GM23338 (cell line): ENCODE measurements at regions not wholly inside any gene's neighbourhood (a gene's known extent, or its start where the extent isn't known, plus 50 kb on each side); places are given as distances from the start of the nearest gene placed in this dataset.

Source experiments
- ATAC-seq: fragments of 200-7000 bp; cut with Tn5 transposase; 3 replicates; pipeline ENCODE4 v1.9.1; 2020
- DNase-seq: peaks from one replicate; pipeline ENCODE4 v3.0.0-alpha.2; 2015; ENCODE audit warnings: low spot score
- H2AFZ ChIP-seq: fragments of 200-600 bp; sonication (generic); 2 replicates; pipeline ENCODE4 v1.8.0; 2016; ENCODE audit warnings: antibody characterized with exemption, mild to moderate bottlenecking, moderate library complexity
- H3F3A ChIP-seq: fragments of 200-600 bp; sonication (generic); replicated peaks from 2 replicates; pipeline ENCODE4 v1.8.0; 2017; ENCODE audit warnings: antibody characterized with exemption, mixed run types, low read depth
- H3K27ac ChIP-seq: fragments of 200-600 bp; sonication (generic); 2 replicates; pipeline ENCODE4 v1.6.1; 2016; ENCODE audit warnings: low read depth
- H3K27me3 ChIP-seq: fragments of 200-600 bp; sonication (generic); 2 replicates; pipeline ENCODE4 v1.8.0; 2016; ENCODE audit warnings: mild to moderate bottlenecking, mixed run types, moderate library complexity; ENCODE audit not compliant: insufficient read depth
- H3K36me3 ChIP-seq: fragments of 200-600 bp; sonication (generic); 2 replicates; pipeline ENCODE4 v1.8.0; 2016; ENCODE audit warnings: mild to moderate bottlenecking; ENCODE audit not compliant: insufficient read depth
- H3K4me1 ChIP-seq: fragments of 200-600 bp; sonication (generic); 2 replicates; pipeline ENCODE4 v1.8.0; 2016; ENCODE audit warnings: mild to moderate bottlenecking, moderate library complexity; ENCODE audit not compliant: insufficient read depth
- H3K4me2 ChIP-seq: fragments of 200-600 bp; sonication (generic); 2 replicates; pipeline ENCODE4 v1.7.1; 2017; ENCODE audit warnings: mixed run types
- H3K4me3 ChIP-seq: fragments of 200-600 bp; sonication (generic); 2 replicates; pipeline ENCODE4 v1.6.1; 2016; ENCODE audit warnings: mixed run types
- H3K79me2 ChIP-seq: fragments of 200-600 bp; sonication (generic); replicated peaks from 2 replicates; pipeline ENCODE4 v1.8.0; 2017; ENCODE audit warnings: mild to moderate bottlenecking; ENCODE audit not compliant: insufficient read depth
- H3K9me2 ChIP-seq: fragments of 200-600 bp; sonication (generic); 2 replicates; pipeline ENCODE4 v1.8.0; 2017; ENCODE audit not compliant: insufficient read depth
- H4K20me1 ChIP-seq: fragments of 200-600 bp; sonication (generic); replicated peaks from 2 replicates; pipeline ENCODE4 v1.8.0; 2017; ENCODE audit warnings: mild to moderate bottlenecking; ENCODE audit not compliant: insufficient read depth
- H3K27ac Mint-ChIP-seq: 2 replicates; pipeline ENCODE4 v1.8.0; 2020; ENCODE audit warnings: inconsistent platforms, mild to moderate bottlenecking, moderate library complexity, mixed read lengths
- H3K27me3 Mint-ChIP-seq: 3 replicates; pipeline ENCODE4 v1.8.0; 2022; ENCODE audit warnings: low read depth, mild to moderate bottlenecking, moderate library complexity, mixed read lengths, inconsistent platforms; ENCODE audit not compliant: insufficient read depth, poor library complexity
- H3K36me3 Mint-ChIP-seq: 3 replicates; pipeline ENCODE4 v1.8.0; 2021; ENCODE audit warnings: low read depth, mild to moderate bottlenecking, inconsistent platforms, moderate library complexity, mixed read lengths
- H3K4me1 Mint-ChIP-seq: 3 replicates; pipeline ENCODE4 v1.8.0; 2020; ENCODE audit warnings: mild to moderate bottlenecking, inconsistent platforms, mixed read lengths
- H3K4me3 Mint-ChIP-seq: 3 replicates; pipeline ENCODE4 v1.8.0; 2021; ENCODE audit warnings: moderate library complexity, mild to moderate bottlenecking, inconsistent platforms, mixed read lengths
- H3K9me3 Mint-ChIP-seq: 3 replicates; pipeline ENCODE4 v1.8.0; 2020; ENCODE audit warnings: moderate library complexity, mild to moderate bottlenecking, inconsistent platforms, mixed read lengths
- CREB1 ChIP-seq: fragments of 250-450 bp; sonication (Bioruptor Pico); IDR thresholded peaks from 2 replicates; pipeline ENCODE4 v1.5.0; 2020; ENCODE audit warnings: low read depth, mild to moderate bottlenecking, moderate library complexity
- EZH2 ChIP-seq: fragments of 200-600 bp; sonication (generic); IDR thresholded peaks from one replicate; pipeline ENCODE4 v1.8.0; 2017; ENCODE audit warnings: antibody characterized with exemption, mild to moderate bottlenecking, low read depth; ENCODE audit not compliant: unreplicated experiment
- EZH2phosphoT487 ChIP-seq: fragments of 200-600 bp; sonication (generic); IDR thresholded peaks from one replicate; pipeline ENCODE4 v1.8.1; 2018; ENCODE audit warnings: antibody characterized with exemption; ENCODE audit not compliant: unreplicated experiment
- JUNB ChIP-seq: IDR thresholded peaks from one replicate; pipeline ENCODE4 v1.6.1; 2016; ENCODE audit warnings: antibody characterized with exemption; ENCODE audit not compliant: unreplicated experiment
- NANOG ChIP-seq: IDR thresholded peaks from 2 replicates; pipeline ENCODE4 v1.6.1; 2016; ENCODE audit warnings: antibody characterized with exemption, borderline replicate concordance
- POLR2AphosphoS5 ChIP-seq: IDR thresholded peaks from 2 replicates; pipeline ENCODE4 v1.6.1; 2016; ENCODE audit warnings: antibody characterized with exemption, low read depth
- ZNF114 ChIP-seq: fragments of 250-450 bp; sonication (Bioruptor Pico); IDR thresholded peaks from 2 replicates; pipeline ENCODE4 v1.5.0; 2020; ENCODE audit warnings: mild to moderate bottlenecking, moderate library complexity
- ZNF331 ChIP-seq: fragments of 250-450 bp; sonication (Bioruptor Pico); IDR thresholded peaks from 2 replicates; pipeline ENCODE4 v1.5.0; 2020; ENCODE audit warnings: low read depth, mild to moderate bottlenecking, moderate library complexity
- TF ChIP-seq, protein P1 (sequence below): IDR thresholded peaks from one replicate; pipeline ENCODE4 v1.6.1; 2018; ENCODE audit warnings: antibody characterized with exemption; ENCODE audit not compliant: unreplicated experiment
- TF ChIP-seq, protein P2 (sequence below), 2 experiments: fragments of 200-600 bp in 1 of 2; sonication (generic) in 1 of 2; conservative IDR thresholded peaks; 2 replicates each; pipeline versions ENCODE4 v1.5.1 to v1.6.1; 2016 to 2017; ENCODE audit warnings: antibody characterized with exemption in 2 of 2, low read depth in 2 of 2, mild to moderate bottlenecking in 2 of 2, moderate library complexity in 1 of 2
- TF ChIP-seq, protein P3 (sequence below): IDR thresholded peaks from 2 replicates; pipeline ENCODE4 v1.6.1; 2016; ENCODE audit warnings: antibody characterized with exemption

DNA sequence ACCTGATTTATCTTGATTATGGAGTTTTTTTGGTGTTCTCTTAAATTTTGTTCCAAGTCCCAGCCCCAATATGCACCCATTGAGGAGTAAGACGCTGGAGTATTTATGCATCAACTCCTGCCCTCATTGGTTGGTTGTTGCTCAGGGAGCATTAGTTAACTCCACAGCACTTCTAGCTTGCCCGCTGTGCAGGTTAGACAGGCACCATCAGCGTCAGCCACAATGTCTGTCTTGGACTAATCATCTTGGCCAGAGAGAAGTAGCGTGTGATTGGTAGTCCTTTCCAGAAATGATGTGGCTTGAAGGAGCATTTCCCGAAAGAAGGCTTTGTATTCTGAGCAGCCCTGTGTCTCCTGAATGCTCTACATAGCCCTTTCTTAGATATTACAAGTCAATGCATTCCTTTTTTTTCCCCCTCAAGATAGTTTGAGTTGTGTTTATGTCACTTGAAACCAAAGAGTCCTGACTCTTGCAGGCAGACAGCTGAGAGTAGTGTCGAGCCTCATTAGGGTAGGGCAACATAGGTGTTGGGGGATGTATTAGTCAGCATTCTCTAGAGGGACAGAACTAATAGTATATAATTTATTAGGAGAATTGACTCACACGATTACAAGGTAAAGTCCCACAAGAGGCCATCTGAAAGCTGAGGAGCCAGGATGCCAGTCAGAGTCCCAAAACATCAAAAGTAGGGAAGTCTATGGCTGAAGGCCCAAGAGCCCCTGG lies 94.6 kb upstream of the RCN1 start (continued):
- TF ChIP-seq, protein P1, sequence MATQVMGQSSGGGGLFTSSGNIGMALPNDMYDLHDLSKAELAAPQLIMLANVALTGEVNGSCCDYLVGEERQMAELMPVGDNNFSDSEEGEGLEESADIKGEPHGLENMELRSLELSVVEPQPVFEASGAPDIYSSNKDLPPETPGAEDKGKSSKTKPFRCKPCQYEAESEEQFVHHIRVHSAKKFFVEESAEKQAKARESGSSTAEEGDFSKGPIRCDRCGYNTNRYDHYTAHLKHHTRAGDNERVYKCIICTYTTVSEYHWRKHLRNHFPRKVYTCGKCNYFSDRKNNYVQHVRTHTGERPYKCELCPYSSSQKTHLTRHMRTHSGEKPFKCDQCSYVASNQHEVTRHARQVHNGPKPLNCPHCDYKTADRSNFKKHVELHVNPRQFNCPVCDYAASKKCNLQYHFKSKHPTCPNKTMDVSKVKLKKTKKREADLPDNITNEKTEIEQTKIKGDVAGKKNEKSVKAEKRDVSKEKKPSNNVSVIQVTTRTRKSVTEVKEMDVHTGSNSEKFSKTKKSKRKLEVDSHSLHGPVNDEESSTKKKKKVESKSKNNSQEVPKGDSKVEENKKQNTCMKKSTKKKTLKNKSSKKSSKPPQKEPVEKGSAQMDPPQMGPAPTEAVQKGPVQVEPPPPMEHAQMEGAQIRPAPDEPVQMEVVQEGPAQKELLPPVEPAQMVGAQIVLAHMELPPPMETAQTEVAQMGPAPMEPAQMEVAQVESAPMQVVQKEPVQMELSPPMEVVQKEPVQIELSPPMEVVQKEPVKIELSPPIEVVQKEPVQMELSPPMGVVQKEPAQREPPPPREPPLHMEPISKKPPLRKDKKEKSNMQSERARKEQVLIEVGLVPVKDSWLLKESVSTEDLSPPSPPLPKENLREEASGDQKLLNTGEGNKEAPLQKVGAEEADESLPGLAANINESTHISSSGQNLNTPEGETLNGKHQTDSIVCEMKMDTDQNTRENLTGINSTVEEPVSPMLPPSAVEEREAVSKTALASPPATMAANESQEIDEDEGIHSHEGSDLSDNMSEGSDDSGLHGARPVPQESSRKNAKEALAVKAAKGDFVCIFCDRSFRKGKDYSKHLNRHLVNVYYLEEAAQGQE: no peak
- TF ChIP-seq, protein P2, sequence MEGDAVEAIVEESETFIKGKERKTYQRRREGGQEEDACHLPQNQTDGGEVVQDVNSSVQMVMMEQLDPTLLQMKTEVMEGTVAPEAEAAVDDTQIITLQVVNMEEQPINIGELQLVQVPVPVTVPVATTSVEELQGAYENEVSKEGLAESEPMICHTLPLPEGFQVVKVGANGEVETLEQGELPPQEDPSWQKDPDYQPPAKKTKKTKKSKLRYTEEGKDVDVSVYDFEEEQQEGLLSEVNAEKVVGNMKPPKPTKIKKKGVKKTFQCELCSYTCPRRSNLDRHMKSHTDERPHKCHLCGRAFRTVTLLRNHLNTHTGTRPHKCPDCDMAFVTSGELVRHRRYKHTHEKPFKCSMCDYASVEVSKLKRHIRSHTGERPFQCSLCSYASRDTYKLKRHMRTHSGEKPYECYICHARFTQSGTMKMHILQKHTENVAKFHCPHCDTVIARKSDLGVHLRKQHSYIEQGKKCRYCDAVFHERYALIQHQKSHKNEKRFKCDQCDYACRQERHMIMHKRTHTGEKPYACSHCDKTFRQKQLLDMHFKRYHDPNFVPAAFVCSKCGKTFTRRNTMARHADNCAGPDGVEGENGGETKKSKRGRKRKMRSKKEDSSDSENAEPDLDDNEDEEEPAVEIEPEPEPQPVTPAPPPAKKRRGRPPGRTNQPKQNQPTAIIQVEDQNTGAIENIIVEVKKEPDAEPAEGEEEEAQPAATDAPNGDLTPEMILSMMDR (conservative IDR thresholded peaks at IDR 0.05; ENCODE audit: low read depth in 2 of 2): no peak

DNA sequence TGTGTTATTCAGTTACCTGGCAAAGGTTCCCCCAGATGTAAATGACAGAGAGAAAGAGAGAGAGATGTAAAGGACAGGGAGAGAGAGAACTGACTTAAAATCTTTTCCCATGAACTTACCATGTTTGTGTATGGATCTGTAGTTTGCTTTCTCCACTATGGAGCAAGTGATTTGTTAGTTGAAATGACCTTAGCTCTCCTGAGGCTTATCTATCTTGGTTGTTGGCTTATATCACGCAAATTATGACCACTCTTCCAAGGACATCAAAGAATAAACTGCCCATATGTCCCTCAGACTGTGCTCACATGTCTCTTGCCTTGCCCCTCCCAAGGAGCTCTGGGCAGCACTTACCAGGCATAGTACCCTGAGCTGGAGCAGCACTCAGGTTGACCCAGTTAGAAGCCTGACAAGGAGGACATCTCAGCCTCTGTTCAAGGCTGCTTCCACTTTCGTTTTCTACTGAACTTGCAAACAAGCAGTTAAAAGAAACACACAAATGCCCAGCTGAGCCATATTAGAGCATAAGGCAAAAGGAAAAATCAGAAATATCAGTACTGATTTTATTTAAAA lies 95.3 kb upstream of the RCN1 start:
- no peaks in the 10 kb centered on the region for H3K79me2 ChIP-seq
- H3K27ac ChIP-seq: no peak overlapping the region
- no peaks in the 10 kb centered on the region for H3K9me3 Mint-ChIP-seq
- no peak overlapping the region for H3K4me3 ChIP-seq
- TF ChIP-seq CREB1: no peak
- ATAC-seq (no peak), DNase-seq (no peak)
- H3K4me1 ChIP-seq: no peaks in the 10 kb centered on the region
- H2AFZ ChIP-seq: peak overlapping the region; percentile 52; the same call in 1 of the 2 replicates
- H3K36me3 Mint-ChIP-seq: no peaks in the 10 kb centered on the region
- no peaks in the 10 kb centered on the region for H3F3A ChIP-seq
- no peaks in the 10 kb centered on the region for H3K4me1 Mint-ChIP-seq
- H3K27ac Mint-ChIP-seq: no peak overlapping the region
- no peaks in the 10 kb centered on the region for H4K20me1 ChIP-seq
- no peaks in the 10 kb centered on the region for H3K27me3 ChIP-seq
- H3K4me3 Mint-ChIP-seq: no peak overlapping the region
- no peaks in the 10 kb centered on the region for H3K27me3 Mint-ChIP-seq
- H3K9me2 ChIP-seq: no peaks in the 10 kb centered on the region
- no peak overlapping the region for H3K4me2 ChIP-seq
- no peaks in the 10 kb centered on the region for H3K36me3 ChIP-seq

DNA sequence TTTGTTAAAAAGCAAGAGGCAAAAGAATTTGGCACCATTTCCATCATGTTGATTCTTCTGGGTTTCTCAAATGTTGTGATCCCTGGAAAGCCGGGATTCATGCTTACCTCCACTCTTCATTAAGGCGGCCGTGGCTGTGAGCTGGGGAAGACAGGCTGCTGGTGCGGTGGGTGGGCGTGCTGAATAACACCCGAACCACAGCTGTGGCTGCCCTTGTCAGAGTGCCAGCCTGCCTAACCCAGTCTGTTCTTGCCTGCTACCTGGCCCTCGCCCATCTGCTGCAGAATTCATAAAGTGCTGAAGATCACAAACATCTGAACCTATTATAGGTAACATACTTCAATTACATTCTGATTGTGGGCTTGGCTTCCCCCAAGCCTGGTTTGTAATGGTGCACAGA lies 95.8 kb upstream of the RCN1 start:
- Histone ChIP-seq H3K9me2 (no peaks in the 10 kb centered on the region), H3F3A (no peaks in the 10 kb centered on the region), H3K79me2 (no peaks in the 10 kb centered on the region), H3K27ac (no peak overlapping the region), H3K36me3 (no peaks in the 10 kb centered on the region), H3K4me3 (no peak overlapping the region), H4K20me1 (no peaks in the 10 kb centered on the region), H3K27me3 (no peaks in the 10 kb centered on the region), H3K4me1 (no peaks in the 10 kb centered on the region), H3K4me2 (no peak overlapping the region), H2AFZ (peak overlapping the region; percentile 52; the same call in 1 of the 2 replicates)
- peaks cover 1% of the 10 kb centered on the region for H3K27me3 Mint-ChIP-seq
- H3K36me3 Mint-ChIP-seq: no peaks in the 10 kb centered on the region
- no peaks in the 10 kb centered on the region for H3K9me3 Mint-ChIP-seq
- no peaks in the 10 kb centered on the region for H3K4me1 Mint-ChIP-seq
- no peak for DNase-seq
- no peak overlapping the region for H3K27ac Mint-ChIP-seq
- ATAC-seq: no peak; the same call in 2 of the 3 replicates
- H3K4me3 Mint-ChIP-seq: no peak overlapping the region
- TF ChIP-seq NANOG (no peak), CREB1 (no peak), JUNB (no peak), EZH2phosphoT487 (no peak), POLR2AphosphoS5 (no peak), ZNF331 (CRISPR knock-in tag) (no peak), ZNF114 (no peak), EZH2 (no peak)
- TF ChIP-seq, protein P2 (conservative IDR thresholded peaks at IDR 0.05; ENCODE audit: low read depth in 2 of 2): no peak
- TF ChIP-seq, protein P3, sequence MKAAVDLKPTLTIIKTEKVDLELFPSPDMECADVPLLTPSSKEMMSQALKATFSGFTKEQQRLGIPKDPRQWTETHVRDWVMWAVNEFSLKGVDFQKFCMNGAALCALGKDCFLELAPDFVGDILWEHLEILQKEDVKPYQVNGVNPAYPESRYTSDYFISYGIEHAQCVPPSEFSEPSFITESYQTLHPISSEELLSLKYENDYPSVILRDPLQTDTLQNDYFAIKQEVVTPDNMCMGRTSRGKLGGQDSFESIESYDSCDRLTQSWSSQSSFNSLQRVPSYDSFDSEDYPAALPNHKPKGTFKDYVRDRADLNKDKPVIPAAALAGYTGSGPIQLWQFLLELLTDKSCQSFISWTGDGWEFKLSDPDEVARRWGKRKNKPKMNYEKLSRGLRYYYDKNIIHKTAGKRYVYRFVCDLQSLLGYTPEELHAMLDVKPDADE: no peak
